GM19452 (cell line): ENCODE measurements at regions not wholly inside any gene's neighbourhood (a gene's known extent, or its start where the extent isn't known, plus 50 kb on each side); places are given as distances from the start of the nearest gene placed in this dataset.
"Not testable (repeated sequence)": the region's sequence is repeated elsewhere in the genome, so short reads cannot be mapped to it uniquely, and the experiment has no call there.

Experiments
- ATAC-seq: cut with Tn5 transposase; IDR thresholded peaks from one replicate; pipeline ENCODE4 v1.9.1; 2021; ENCODE audit not compliant: unreplicated experiment

- ATAC-seq: no peak
These were observed 637.9 kb downstream of the EFNB2 start for GRCh38 chr13:105897575-105897974.

GRCh38 chr13:105894697-105895096, 640.8 kb downstream of the EFNB2 start:
- ATAC-seq: no peak

- ATAC-seq: no peak
These were observed 645.0 kb downstream of the EFNB2 start for GRCh38 chr13:105890509-105890908.

- no peak for ATAC-seq
These were observed 657.3 kb downstream of the EFNB2 start for GRCh38 chr13:105878119-105878700.

DNA sequence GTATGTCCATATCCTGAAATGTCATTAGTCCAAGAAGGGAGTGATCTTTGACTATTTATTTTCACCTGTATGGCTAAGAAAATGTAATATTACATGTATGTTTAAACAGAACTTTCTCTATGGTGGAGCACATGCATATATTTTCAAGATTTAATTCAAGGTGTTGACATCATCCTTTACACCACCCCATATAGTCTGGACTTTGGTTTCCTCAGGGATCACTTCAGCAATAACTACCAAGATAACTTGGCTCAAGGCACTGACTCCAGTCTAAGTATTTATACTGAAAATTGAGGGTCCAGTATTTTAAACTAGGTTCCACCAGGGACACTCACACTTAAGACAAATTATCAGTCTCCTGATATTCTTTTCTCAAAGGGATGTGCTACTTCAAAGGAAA, 660.6 kb downstream of the EFNB2 start:
- no peak for ATAC-seq

DNA sequence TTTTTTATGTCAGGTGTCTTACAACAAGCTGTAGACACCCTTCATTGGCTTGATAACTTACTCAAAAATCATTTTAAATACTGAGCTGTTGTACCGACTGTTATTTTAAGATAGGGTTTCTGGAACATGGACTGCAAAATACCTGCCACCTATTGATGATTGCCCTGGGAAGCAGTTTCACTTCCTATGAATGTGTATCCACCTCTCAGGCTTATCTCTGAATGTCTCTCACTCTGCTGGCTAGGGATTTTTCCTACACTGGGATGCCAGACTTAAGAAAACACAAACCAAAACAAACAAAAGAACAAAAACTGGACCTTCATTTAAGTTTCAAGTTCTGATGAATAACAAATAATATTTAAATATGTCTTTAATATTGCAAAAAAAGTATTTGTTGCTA, 663.7 kb downstream of the EFNB2 start:
- no peak for ATAC-seq

DNA sequence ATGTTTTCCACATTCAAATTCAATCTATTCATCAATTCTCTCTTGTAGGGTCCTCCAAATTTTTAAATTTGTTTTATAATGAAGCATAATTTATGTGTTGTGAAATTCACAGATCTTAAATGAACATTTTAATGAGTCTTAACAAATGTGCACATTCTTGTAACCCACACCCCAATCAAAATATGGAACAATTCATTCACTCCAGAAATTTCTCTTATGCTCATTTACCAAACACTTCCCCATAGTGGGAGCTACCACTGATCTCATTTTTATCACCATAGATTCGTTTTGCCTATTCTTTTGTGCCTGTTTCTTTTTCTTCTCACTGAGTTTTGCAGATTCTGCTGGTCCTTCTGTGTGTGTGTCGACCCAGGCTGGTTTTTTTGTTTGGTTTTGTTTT, 664.1 kb downstream of the EFNB2 start:
- no peak for ATAC-seq

DNA sequence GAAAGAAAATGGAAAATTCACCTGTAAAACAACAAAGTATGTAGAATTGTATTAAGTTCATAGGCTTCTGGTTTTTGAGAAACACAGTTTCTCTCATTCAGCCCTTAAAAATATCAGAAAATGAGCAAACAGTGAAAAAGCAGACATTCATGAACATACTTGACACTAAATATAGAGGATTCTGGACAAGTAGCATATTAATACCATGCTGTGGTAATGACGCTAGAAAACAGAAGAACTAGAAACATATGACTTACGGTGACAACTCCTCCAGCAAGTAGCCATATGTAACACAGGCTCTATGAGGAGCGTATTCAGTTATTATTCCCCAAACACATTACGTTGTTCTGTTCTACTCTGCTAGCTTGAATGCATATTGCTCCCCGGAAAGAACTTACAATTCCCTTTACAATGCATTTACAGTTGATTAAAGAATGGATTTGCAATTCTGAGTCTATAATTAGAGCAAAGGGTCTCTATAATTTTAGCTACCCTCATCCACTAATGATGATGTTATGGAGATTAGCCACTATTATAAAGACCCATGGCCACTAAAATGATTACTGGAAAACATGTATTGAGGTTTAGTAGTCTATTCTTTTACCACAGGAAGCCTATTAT, 672.1 kb downstream of the EFNB2 start:
- no peak for ATAC-seq

DNA sequence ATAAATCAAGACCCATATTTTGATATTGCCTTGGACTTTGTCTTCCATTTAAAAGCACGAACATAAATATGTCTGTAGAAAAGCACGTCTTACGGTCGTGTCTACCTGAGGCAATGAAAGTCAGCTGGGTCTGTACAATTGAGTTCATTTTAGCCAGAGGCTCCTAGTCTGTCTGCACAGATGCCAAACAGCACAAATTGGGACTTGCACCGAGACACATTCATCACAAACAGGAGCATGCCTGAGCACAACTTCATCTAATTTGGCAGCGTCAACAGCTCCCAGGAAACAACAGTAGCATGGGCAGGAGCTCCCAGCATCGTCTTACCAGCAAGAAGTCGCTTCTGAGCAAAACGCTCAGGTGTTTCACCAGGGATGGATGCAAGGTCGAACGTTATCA, 687.0 kb downstream of the EFNB2 start:
- ATAC-seq: no peak

DNA sequence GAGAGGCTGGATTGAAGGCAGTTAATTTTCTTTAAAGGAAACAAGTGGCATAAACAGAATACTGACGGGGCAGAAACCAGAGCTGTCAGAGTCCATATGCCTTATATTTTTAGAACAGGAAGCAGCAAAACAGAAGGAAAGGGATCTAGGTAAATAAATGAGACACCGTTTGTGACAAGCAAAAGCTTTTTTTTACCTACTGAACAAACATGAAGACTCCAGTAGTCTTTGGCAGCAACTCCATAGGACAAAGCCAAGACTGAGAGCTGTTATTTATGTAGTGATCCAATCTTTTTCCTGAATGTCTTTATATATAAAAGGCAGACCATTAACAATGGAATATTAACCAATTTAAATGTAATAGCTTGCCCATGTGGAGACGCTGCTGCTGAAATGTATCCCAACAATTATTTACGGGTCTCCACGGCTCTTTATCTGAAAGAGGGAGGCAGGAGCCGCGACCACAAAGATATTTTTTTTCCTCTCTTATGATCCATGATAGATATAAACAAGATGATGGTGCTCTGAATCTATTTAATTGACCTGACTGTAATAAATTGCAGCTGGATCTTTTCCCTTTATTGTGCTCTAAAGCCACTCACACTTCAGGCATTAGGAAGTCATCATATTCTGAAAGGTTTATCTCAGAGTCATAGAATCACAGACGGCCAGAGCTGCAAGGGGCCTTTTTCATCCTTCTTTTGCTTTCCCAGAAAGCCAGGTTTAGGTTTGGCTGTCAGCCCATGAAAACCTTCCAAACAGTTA, 687.8 kb downstream of the EFNB2 start:
- ATAC-seq: no peak

GRCh38 chr13:105846923-105847322, 688.5 kb downstream of the EFNB2 start:
- no peak for ATAC-seq

DNA sequence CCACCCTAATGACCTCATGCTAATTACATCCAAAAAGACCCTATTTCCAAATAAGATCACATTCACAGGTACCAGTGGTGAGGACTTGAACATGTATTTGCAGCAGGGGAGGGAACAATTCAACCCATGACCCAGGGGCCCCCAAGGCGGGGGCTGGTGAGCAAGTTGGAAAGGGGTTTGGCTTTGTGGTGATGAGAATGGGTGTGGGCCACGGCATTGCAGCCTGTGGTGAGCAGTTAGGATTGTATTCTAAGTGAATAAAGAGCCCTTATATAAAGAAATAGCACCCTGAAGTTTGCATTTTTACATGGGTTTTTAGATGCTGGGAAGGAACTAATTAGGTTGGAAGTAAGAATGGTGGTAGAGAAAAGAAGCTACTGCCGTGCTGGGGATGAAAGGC, 694.2 kb downstream of the EFNB2 start:
- no peak for ATAC-seq

DNA sequence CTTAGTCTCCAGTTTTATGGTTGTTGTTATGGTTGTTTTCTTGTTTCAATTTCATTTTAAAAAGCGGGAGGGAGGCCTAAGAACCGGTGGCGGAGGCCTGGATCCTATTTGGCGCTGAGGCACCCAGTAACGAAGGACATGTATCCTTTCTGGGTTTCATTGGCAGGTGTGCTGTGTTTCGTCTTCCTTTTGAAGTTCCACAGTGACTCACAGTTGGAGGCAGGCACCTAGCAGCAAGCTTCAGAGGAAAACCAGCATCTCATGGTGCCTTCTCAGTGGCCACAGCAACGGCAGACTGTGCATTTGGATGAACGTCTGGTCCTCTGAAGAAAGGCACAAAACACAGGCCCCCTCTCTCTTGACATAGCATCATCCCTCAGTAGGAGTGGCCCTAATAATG, 697.2 kb downstream of the EFNB2 start:
- no peak for ATAC-seq

DNA sequence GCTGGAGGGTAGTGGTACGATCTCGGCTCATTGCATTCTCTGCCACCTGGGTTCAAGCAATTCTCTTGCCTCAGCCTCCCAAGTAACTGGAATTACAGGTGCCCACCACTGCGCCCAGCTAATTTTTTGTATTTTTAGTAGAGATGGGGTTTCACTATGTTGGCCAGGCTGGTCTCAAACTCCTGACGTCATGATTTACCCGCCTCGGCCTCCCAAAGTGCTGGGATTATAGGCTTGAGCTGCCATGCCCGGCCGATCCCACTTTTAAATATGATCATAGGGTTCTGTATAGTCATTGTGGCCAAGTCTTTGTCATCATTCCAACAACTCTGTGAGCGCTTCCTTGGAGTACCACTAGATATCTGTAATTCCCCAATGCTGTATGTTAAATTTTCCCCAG, 698.2 kb downstream of the EFNB2 start:
- not testable (repeated sequence) for ATAC-seq

DNA sequence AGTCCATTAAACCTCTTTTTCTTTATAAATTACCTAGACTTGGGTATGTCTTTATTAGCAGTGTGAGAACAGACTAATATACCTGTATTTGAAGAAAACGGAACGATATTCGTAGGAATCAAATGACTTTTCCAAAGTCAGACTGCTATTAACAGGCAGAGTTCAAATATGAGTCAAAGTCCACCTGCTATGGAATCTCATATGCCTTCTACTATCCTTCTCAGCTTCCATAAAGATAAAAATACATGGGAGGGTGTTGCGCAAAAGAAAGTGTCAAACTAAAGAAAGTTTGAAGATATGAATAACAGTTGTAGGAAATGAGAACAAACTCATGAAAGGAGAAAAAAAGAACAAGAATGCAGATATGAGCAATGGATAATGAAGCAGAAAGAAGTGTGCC, 704.6 kb downstream of the EFNB2 start:
- no peak for ATAC-seq

DNA sequence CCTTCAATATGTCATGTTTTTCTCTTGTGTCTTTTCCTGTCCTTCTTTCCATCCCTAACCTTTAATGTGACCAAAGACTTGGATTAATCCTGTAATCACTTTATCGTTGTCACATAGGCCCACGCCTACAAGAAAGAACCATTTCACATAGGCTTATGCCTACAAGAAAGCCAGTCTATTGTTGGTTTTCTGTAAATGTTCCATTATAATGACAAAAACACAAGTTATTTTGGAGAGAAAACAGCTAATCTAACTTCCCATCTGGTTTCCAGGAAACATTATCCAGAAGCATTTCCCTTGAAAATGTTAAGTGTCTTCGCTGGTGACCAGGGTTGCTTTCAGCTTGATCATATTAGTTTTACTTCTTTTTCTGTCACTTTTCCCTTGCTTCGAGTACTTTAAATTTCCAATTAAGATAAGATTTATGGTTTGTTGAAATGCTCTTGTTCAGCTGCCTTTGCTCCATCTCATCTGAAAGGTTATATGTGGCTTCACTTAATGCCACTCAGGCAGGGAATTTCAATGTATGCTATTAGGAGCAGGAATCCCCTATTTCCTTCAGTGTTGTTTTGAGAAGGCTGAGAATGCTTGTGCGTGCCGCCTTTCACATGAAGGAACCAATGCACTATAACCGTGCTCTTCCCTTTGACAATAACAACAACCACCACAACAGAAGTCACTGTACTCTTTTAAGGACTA, 708.2 kb downstream of the EFNB2 start:
- no peak for ATAC-seq

- no peak for ATAC-seq
These were observed 710.4 kb downstream of the EFNB2 start for GRCh38 chr13:105825071-105825470.

DNA sequence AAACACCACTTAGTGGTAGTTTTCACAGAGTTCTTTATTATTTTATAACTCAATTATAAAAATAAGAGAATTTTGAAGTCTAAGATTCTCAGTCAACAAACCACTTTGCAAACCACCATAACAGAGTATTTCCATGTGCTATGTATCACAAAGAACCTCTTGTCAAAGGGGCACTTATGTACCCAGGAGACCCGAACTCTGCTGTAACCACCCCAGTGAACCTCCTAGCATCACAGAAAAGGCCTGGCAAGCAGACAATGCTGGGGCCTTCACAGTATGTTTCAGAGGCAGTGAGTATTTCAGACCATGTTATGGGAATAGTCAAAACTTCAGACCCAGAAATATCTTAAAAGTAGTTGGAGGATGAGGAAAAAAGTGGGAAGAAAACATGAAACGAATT, 714.1 kb downstream of the EFNB2 start:
- no peak for ATAC-seq

DNA sequence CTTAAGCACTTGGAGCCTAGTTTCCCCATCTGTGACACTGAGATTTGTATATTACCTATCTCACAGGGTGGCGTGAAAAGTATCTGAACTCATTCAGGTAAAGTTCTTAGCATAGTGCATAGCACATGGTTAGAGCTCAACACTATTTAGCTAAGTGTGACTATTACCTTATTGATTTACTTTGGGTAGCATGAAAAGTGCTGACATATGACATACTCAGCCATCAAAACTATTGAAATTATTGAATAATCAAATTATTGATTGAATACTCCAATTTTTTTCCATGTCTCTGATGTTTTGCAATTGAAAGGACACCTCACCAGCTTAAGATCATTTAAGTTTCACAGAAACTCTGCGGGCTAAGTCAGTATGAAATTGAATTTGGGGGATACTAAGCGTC, 715.0 kb downstream of the EFNB2 start:
- ATAC-seq: no peak

DNA sequence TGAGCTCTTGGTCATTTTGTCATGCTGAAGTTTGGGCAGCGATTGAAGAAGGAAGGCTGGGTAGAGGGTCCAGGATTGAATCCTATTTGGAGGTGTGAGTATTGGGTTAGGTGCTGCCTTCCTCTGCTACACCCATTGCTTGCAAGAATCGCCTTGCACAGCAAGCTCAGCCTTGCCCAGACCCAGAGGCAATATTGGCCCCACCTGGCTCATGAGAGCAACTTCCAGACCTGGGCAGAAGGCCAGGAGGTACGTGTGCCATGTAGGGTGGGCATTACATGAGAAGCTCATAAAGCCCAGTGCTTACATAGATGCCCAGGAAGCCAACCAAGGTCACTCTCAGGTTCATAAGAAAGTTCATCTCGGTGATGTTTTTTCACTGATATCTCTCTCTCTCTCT, 718.0 kb downstream of the EFNB2 start:
- ATAC-seq: no peak

DNA sequence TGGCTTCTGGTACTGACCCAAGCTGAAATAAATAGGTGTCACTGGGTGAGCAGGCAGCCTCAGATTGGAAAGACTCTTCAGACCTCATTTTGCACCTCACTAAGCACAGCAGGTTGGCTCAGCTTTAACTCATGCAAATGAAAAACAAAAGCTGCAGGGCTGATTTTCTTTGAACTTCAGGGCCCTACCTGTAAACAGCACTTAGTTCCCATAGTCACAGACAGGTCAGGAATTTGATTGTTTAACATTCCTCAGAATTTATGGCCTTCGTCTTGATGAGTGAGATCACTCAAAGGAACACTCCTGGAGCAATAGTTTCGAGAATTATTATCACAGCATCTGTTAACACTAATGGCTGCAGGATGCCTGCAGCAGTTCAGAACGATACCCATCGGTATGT, 718.5 kb downstream of the EFNB2 start:
- ATAC-seq: no peak

DNA sequence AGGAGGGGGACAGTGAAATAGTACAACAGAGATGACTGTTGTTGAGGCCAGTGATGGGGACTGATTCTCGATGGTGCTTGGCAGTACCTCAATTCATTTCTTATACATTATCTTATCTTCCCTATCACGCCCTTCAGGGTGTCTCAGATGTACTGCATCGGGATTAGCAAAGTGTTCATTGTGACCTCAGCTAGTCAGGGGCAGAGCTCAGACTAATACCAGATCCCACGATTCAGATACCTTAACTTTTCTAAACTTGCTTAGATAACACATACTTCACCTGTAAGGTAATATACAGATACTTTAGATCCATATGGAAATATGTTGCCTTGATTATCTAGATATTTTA, 720.6 kb downstream of the EFNB2 start:
- ATAC-seq: no peak
